Smooth muscle cell (in vitro differentiated cells): ENCODE measurements at regions not wholly inside any gene's neighbourhood (a gene's known extent, or its start where the extent isn't known, plus 50 kb on each side); places are given as distances from the start of the nearest gene placed in this dataset.

Experiments
- DNase-seq: peaks from one replicate; lab custom pipeline; 2025; ENCODE audit not compliant: unreplicated experiment; lab: John Stamatoyannopoulos, UW
- H2AFZ ChIP-seq: fragments of 200-600 bp; sonication (generic); 2 replicates; pipeline ENCODE4 v1.6.0; 2016; ENCODE audit warnings: antibody characterized with exemption, low read depth, mild to moderate bottlenecking
- H3F3A ChIP-seq: fragments of 200-600 bp; sonication (generic); 2 replicates; pipeline ENCODE4 v1.6.0; 2017; ENCODE audit warnings: antibody characterized with exemption, low read depth
- H3K27ac ChIP-seq: fragments of 200-600 bp; sonication (generic); 2 replicates; pipeline ENCODE4 v1.5.1; 2016; ENCODE audit warnings: low read depth, mild to moderate bottlenecking
- H3K27me3 ChIP-seq: fragments of 200-600 bp; sonication (generic); 2 replicates; pipeline ENCODE4 v1.6.1; 2016; ENCODE audit warnings: low read depth, mild to moderate bottlenecking
- H3K36me3 ChIP-seq: fragments of 200-600 bp; sonication (generic); 2 replicates; pipeline ENCODE4 v1.5.1; 2016; ENCODE audit warnings: low read depth
- H3K4me1 ChIP-seq: fragments of 200-600 bp; sonication (generic); 2 replicates; pipeline ENCODE4 v1.5.1; 2016; ENCODE audit warnings: low read depth
- H3K4me2 ChIP-seq: fragments of 200-600 bp; sonication (generic); 2 replicates; pipeline ENCODE4 v1.6.0; 2016; ENCODE audit warnings: mild to moderate bottlenecking
- H3K4me3 ChIP-seq: fragments of 200-600 bp; sonication (generic); 2 replicates; pipeline ENCODE4 v1.5.1; 2016; ENCODE audit warnings: mild to moderate bottlenecking
- H3K79me2 ChIP-seq: fragments of 200-600 bp; sonication (generic); 2 replicates; pipeline ENCODE4 v1.6.0; 2016; ENCODE audit warnings: low read depth, mild to moderate bottlenecking
- H3K9ac ChIP-seq: fragments of 200-600 bp; sonication (generic); 2 replicates; pipeline ENCODE4 v1.6.0; 2016; ENCODE audit warnings: low read depth
- H3K9me3 ChIP-seq: fragments of 200-600 bp; sonication (generic); replicated peaks from 2 replicates; pipeline ENCODE4 v1.5.1; 2016; ENCODE audit warnings: low read depth
- H4K20me1 ChIP-seq: fragments of 200-600 bp; sonication (generic); 2 replicates; pipeline ENCODE4 v1.6.0; 2016; ENCODE audit warnings: low read depth
- CTCF ChIP-seq: fragments of 200-600 bp; sonication (generic); IDR thresholded peaks from 2 replicates; pipeline ENCODE4 v1.5.1; 2017; ENCODE audit warnings: borderline replicate concordance, mild to moderate bottlenecking, antibody characterized with exemption; ENCODE audit not compliant: insufficient read depth, poor library complexity, severe bottlenecking
- WGBS: methylation state at CpG from one replicate; pipeline ENCODE4 v1.1.7; 2016; ENCODE audit warnings: low lambda C conversion rate; 5-methylcytosine and 5-hydroxymethylcytosine counted together

- no peak for DNase-seq
- H3K4me2 ChIP-seq: no peak overlapping the region
- H3K9me3 ChIP-seq: no peaks in the 10 kb centered on the region
- H3K36me3 ChIP-seq: no peaks in the 10 kb centered on the region
- no peaks in the 10 kb centered on the region for H3K79me2 ChIP-seq
- no peak overlapping the region for H3K4me3 ChIP-seq
- no peak overlapping the region for H2AFZ ChIP-seq
- 97% methylated on average over 8 of the region's 8 CpGs for WGBS
- no peak overlapping the region for H3K9ac ChIP-seq
- H3F3A ChIP-seq: no peaks in the 10 kb centered on the region
- H4K20me1 ChIP-seq: no peaks in the 10 kb centered on the region
- no peaks in the 10 kb centered on the region for H3K27me3 ChIP-seq
- H3K4me1 ChIP-seq: no peaks in the 10 kb centered on the region
- no peak overlapping the region for H3K27ac ChIP-seq
- TF ChIP-seq CTCF: no peak
Observed at GRCh38 chr6:149250951-149251350, 66.6 kb upstream of the TAB2 start.

- Histone ChIP-seq H3F3A (no peaks in the 10 kb centered on the region), H3K9ac (no peak overlapping the region), H3K36me3 (no peaks in the 10 kb centered on the region), H3K4me2 (no peak overlapping the region), H3K4me3 (no peak overlapping the region), H2AFZ (no peak overlapping the region), H4K20me1 (no peaks in the 10 kb centered on the region), H3K27me3 (no peaks in the 10 kb centered on the region), H3K27ac (no peak overlapping the region), H3K79me2 (no peaks in the 10 kb centered on the region), H3K4me1 (no peaks in the 10 kb centered on the region), H3K9me3 (no peaks in the 10 kb centered on the region)
- no peak for DNase-seq
- 95% methylated on average over 3 of the region's 3 CpGs for WGBS
- TF ChIP-seq CTCF: no peak
Observed at GRCh38 chr6:149252622-149253021, 64.9 kb upstream of the TAB2 start.

GRCh38 chr6:149254253-149254652 is 63.3 kb upstream of the TAB2 start:
- WGBS: 97% methylated on average over 2 of the region's 2 CpGs
- no peak for DNase-seq
- Histone ChIP-seq H3K79me2 (no peaks in the 10 kb centered on the region), H3F3A (no peaks in the 10 kb centered on the region), H3K27ac (no peak overlapping the region), H2AFZ (no peak overlapping the region), H3K4me2 (no peak overlapping the region), H3K36me3 (no peaks in the 10 kb centered on the region), H3K4me1 (no peaks in the 10 kb centered on the region), H3K9ac (no peak overlapping the region), H3K27me3 (no peaks in the 10 kb centered on the region), H3K9me3 (no peaks in the 10 kb centered on the region), H3K4me3 (no peak overlapping the region), H4K20me1 (no peaks in the 10 kb centered on the region)
- no peak for TF ChIP-seq CTCF

- H3K79me2 ChIP-seq: no peaks in the 10 kb centered on the region
- no peak overlapping the region for H3K4me3 ChIP-seq
- no peak overlapping the region for H3K4me2 ChIP-seq
- no peak overlapping the region for H2AFZ ChIP-seq
- no peaks in the 10 kb centered on the region for H3K36me3 ChIP-seq
- H4K20me1 ChIP-seq: no peaks in the 10 kb centered on the region
- no peaks in the 10 kb centered on the region for H3K4me1 ChIP-seq
- 100% methylated on average over 2 of the region's 2 CpGs for WGBS
- H3K9ac ChIP-seq: no peak overlapping the region
- no peak for TF ChIP-seq CTCF
- no peak for DNase-seq
- no peaks in the 10 kb centered on the region for H3F3A ChIP-seq
- no peaks in the 10 kb centered on the region for H3K27me3 ChIP-seq
- H3K9me3 ChIP-seq: no peaks in the 10 kb centered on the region
- H3K27ac ChIP-seq: no peak overlapping the region
Observed at GRCh38 chr6:149259753-149260152, 57.8 kb upstream of the TAB2 start.
